LNCaP clone FGC (cell line): ENCODE measurements at regions not wholly inside any gene's neighbourhood (a gene's known extent, or its start where the extent isn't known, plus 50 kb on each side); places are given as distances from the start of the nearest gene placed in this dataset.

Experiments used
- DNase-seq: peaks from one replicate; pipeline ENCODE4 v3.0.0-alpha.2; 2011; ENCODE audit warnings: low read depth
- H3K4me3 ChIP-seq: 2 replicates; pipeline ENCODE4 v1.5.1; 2011; ENCODE audit warnings: mild to moderate bottlenecking, low read depth, low read length, control low read depth
- CTCF ChIP-seq: IDR thresholded peaks from 2 replicates; pipeline ENCODE4 v1.5.1; 2012; ENCODE audit warnings: mild to moderate bottlenecking; ENCODE audit not compliant: control insufficient read depth, insufficient read depth; ENCODE audit errors: extremely low read depth

- no peak overlapping the region for H3K4me3 ChIP-seq
- no peak for DNase-seq
- TF ChIP-seq CTCF = no peak
Measured at GRCh38 chr3:124393340-124393739, 336.9 kb upstream of the UMPS start.

- no peak for TF ChIP-seq CTCF
- H3K4me3 ChIP-seq = no peak overlapping the region
- no peak for DNase-seq
Measured at GRCh38 chr3:124395162-124395561, 335.1 kb upstream of the UMPS start.

- H3K4me3 ChIP-seq = no peak overlapping the region
- no peak for DNase-seq
- TF ChIP-seq CTCF = no peak
Measured at GRCh38 chr3:124395584-124396338, 334.5 kb upstream of the UMPS start.

- no peak for DNase-seq
- no peak overlapping the region for H3K4me3 ChIP-seq
- TF ChIP-seq CTCF = no peak
Measured at GRCh38 chr3:124396339-124396950, 333.8 kb upstream of the UMPS start.

GRCh38 chr3:124397088-124397487 is 333.2 kb upstream of the UMPS start:
- DNase-seq = no peak
- TF ChIP-seq CTCF = no peak
- no peak overlapping the region for H3K4me3 ChIP-seq

- TF ChIP-seq CTCF = no peak
- no peak for DNase-seq
Measured at GRCh38 chr3:124398594-124398993, 331.7 kb upstream of the UMPS start.

More at GRCh38 chr3:124398594-124398993, 331.7 kb upstream of the UMPS start:
- H3K4me3 ChIP-seq = no peak overlapping the region
